ENCODE measurements at regions not wholly inside any gene's neighbourhood (a gene's known extent, or its start where the extent isn't known, plus 50 kb on each side); places are given as distances from the start of the nearest gene placed in this dataset.

DNA sequence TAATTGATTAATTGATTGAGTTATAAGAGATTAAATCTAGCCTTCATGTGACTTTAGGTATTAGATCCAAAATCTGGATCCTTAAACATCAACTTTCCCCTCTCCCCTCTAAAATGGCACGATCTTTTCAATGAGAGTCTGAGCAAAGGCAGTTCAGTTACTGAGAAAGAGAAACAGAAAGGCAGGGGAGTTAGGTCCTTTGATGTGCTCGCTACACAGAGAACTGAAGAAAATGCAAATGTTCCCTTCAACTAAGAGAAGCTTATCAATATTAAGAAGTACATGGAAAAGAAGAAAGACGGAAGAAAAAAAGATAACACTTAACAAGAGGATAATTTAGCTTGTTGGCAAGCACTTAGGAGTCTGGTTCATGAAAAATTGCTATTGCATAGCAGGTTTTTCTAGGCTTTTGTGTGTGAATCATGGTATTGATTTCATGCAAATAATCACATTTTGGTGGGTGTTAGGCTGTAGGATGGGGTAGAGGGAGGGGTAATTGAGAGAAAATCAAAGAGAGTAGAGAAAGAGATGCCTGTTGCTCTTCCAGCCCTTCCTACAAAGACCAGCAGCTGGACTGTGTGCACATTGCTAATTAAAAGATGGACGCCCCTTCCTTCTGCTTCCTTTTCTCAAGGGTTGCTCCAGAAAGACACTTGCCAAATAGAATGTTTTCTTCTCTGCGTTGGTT is 307.6 kb upstream of the PLXNA2 start:
- DNase-seq = no peak

DNA sequence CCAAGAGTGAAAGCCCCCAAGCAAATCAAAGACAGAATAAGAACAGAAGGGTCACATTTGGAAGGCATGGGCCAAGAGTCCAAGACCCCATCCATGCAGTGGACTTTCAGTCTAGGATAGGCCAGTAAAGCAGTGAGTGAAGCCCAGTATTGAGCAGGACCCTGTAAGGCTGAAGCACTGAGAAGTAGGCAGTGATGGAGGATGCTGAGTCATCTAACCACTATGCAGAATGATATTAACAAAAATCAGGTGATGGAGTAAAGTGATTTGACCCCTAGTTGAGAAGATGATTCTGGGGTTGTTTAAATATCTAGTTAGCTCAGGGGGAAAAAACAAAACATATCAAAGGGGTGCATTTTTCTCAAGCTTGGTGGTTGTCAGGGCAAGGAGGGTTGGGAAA is 308.7 kb upstream of the PLXNA2 start:
- DNase-seq = no peak

DNA sequence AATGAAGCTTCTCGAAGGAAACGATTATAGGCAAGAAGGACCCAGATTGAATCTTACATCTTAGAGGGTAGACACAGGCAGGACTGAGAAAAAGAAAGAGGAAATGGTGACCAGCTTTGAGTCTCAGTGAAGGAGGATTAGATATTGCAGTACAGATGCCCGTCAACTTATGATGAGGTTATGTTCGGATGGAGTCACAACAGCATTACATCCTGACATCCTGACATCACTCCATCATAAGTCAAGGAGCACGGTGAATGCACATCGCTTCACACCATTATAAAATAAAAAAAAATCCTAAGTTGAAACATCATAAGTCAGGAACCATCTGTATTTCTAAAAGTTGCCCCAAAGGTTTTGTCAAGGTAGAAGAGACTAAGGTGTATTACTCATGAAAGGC is 312.3 kb upstream of the PLXNA2 start:
- no peak for DNase-seq

DNA sequence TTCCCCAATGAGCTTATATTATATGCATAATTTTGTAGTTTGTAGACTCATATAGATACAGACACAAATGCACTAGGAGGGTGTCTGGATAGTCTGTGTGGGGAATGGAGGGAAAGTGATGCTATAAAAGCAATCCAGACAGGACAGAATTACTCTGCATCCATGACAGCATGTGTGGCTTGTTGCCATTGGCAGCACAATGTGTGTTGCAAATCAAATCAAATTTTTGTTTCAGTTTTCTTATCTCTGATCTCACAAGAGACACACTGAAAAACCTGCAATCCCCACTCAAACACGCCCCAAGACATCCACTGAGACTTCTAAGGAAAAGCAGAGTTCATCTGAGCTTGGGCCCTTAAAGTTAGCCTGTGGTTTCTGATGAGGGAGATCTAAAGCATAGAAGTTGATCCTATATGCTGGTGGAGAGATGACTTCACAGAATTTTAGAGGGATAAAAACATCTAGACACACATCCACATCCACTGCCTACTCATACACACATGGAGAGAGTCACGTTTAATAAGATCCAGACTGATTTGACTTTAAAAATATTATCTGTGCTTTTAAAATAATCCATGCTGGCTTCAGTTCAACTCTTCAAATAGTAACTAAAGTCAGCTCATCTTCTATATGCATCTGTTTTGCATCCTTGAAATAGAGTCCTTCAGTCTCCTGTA is 313.0 kb upstream of the PLXNA2 start:
- no peak for DNase-seq

DNA sequence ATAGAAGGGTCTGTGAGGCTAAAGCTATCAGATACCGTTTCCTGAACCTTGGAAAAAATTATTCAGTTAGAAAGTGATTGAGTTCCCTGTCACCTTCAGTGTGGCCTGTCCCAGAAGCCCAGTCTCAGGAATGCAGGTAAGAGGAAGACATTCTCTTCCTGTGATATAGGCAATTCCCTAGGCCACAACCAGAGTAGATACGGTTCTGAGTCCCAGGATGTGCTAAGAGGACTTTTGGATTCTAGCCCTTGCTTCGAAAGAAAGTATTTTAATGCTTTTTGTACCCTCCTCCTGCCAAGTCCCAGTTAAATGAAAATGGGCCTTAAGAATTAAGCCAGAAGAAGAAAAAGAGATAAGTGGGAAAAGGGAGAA is 313.5 kb upstream of the PLXNA2 start:
- no peak for DNase-seq

DNA sequence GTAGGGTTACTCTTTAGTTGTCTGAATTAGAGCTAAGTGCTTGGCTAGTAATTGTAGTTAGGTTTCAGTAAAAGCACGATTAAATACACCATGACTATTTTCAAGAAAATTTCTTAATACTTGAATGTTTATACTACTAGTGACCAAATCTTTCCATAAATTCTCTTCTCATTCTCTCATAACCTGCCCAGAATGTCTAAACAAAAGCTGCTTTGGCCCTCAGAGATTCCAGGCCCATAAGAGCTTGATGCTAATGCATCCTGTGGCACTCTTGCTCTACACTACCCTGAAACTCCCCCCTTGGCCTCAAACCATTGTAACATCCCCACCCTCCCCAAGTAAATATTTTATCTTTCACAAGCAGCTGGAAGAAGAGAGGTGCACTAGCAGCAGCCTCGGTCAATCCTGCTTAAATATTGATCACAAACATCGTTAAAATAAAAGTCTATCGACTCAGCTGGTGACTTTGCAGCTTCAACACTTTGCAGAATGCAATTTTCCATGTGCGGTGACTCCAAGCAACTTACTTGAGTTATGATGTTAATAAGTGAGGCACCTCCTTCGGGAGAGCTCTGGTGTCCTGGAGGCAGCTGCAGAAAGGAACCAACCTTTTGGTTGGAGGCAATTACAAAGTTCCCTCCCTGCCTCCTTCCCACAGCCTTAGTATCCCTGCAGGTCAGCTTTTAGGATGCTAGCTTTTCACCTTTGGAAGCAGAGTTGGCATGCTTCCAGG is 315.6 kb upstream of the PLXNA2 start:
- no peak for DNase-seq

DNA sequence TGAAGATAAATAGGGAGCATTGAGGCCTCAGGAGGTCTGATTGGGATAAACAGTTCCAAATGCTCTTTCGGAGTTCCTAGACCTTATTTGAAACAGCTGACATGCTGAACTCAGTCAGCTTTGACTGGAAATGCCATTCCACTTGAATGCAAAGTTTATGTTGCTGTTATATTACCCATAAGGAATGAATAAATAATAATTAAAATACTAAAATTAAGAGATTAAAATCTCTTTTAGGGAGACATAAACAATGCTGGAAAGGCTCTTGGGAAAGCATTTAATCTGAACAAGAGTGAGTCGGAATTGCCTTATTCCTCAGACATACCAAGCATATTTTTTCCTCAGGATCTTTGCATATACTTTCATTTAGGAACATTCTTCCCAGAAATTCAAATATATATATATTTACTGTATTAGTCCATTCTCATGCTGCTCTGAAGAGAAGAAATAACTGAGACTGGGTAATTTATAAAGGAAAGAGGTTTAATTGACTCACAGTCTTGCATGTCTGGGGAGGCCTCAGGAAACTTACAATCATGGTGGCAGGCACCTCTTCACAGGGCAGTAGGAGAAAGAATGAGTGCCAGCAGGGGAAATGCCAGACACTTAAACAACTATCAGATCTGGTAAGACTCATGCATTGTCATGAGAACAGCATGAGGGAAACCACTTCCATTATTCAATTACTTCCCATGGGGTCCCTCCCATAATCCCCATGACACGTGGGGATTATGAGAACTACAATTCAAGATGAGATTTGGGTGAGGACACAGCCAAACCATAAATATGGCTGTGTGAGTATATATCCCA is 318.2 kb upstream of the PLXNA2 start:
- DNase-seq = no peak

DNA sequence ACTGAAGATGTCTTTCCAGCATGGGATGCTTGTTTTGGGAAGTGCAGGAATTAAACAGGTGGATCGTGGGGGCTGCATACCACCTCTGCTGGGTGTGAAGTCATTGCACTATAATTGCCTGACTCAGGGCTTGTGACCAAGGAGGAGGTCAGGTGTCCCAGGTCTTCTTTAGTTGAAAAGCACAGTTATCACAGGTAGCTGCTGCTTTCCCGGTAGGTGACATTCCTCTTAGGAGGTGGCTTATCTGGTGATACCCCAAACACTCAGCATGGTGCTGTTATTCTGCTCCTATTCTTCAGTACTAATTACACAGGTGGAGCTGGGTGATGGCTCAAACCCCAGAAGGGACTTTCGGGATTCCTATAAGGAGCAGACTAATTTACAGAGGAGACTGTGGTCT is 320.3 kb upstream of the PLXNA2 start:
- no peak for DNase-seq

DNA sequence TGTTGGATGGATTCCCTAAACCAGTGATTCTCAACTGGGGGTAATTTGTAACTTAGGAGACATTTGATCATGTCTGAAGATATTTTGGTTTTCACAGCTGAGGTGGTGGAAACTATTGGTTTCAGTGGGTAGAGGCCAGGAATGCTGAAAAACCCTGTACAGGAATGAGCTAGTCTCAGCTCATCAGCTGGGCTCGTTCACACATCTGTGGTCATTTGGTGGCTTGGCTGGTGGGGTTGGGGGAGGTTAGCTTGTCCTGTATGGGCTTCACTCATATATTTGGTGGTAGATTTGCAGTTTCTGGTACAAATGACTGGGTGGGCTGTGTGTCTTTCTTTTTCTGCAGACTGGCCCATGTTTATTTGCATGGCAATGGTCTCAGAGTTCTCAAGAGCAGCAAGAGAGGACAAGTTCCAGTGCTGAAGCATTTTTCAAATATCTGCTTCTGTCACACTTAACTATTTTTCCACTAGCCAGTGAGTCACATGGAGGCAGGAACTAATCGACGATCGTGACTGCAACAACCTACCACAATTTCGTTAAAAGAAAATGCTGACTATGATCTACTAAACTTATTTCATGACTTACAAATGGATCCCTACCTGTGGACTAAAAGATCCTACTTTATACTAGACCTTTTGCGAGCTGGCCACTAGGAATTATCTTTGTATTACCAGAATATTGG is 321.7 kb upstream of the PLXNA2 start:
- no peak for DNase-seq

DNA sequence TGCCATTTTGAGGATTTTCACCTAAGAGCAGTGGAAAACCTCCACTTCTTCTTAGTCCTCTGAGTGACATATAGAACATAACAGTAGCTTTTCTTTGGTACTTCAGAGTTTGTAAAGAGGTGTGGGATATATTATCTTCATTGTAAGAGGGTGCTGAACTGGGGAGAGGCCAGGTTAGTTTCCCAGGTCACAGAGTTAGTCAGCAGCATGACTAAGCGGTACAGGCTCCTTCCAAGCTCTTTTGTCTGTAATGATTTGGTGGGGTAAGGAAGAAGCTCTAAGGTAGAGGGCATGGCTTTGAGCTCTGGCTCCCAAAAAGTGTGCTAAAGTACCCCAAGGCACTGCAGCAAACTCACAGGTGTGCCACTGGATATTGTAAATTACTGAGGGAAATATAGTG is 325.0 kb upstream of the PLXNA2 start:
- DNase-seq = no peak

DNA sequence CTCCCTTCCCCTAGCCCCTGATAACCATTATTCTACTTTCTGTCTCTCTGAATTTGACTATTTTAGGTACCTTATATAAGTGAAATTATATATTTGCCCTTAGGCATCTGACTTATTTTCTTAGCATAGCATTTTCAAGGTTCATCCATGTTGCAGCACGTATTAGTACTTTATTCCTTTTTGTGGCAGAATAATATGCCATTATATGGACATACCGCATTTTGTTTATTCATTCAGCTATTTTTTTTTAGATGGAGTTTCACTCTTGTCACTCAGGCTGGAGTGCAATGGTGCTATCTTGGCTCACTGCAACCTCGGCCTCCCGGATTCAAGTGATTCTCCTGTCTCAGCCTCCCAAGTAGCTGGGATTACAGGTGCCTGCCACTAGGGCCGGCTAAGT is 326.2 kb upstream of the PLXNA2 start:
- no peak for DNase-seq

DNA sequence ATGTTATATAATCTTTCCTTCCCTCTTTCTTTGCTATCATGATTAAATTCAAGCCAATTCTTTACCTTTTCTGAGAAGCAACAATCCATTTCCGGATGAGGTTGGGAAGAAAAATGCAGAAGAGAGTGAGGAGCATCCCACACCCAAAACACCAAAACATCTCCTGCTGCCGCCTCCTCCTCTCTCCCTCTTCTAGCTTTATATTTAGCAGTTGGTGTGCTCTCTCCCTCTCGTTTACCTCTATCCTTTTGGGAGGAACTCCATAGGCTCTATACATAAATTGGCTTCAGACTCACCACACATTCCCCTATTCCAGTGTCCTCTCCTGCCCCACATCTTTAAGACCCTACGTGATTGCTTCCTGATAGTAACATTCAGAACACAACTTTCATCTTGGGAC is 332.2 kb upstream of the PLXNA2 start:
- no peak for DNase-seq

DNA sequence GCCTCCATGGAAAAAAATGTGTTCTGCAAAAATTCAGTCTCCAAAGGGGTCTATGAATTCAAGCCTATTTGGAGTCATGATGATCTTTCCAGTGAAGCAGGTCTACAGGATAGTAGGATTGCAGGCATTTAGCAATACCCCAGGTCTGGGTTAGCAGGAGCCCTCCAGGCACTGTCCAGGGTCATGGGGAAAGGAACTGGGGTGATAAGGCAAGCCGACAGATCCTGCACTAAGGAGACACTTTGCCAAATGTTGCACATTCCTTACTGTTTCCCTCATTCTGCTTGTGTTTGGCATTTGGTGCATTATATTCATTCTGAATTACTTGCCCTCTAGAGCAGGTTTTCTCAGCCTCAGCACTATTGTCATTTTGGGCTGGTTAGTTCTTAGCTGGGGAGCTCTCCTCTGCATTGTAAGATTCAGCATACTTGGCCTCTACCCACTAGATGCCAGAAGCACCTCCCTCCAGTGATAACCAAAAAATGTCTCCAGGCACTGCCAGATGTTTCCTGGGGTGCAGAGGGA is 333.3 kb upstream of the PLXNA2 start:
- no peak for DNase-seq

DNA sequence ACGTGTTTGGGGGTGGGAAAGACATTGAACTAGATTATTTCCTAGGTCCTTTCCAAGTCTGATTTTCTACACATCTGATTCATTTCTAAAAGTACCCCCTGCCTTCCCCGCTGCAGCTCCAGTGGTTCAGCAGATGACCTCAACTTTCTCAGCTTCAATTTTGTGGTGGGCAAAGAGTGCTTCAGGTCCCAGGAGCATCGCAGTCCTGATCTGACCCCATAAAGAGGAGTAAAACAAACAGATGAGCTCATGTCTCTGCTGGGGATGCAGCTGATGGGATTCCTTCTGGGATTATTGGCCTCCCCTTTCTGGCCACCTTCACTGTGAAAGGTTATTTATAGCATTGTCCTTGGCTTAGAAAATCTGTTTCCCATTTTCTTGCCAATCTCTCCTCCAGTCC is 337.0 kb upstream of the PLXNA2 start:
- DNase-seq = no peak

DNA sequence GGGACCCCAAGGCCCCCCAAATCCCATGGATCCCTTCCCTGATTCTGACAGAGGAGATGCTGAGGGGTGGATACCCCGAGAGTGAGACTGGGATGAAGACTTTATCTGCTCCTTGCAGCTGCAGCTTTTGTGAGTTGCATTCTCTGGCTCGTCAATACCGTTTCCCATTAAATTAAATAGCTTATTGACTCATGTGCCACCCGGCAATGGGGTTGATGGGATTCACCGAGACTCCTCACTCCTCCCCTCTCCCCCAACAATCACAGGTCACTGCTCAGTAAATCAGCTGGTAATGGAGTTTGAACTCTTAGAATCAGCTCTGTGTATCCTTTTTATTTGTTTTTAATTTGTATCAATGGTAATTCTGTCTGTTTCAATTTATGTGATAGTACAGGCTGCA is 337.5 kb upstream of the PLXNA2 start:
- DNase-seq = no peak

DNA sequence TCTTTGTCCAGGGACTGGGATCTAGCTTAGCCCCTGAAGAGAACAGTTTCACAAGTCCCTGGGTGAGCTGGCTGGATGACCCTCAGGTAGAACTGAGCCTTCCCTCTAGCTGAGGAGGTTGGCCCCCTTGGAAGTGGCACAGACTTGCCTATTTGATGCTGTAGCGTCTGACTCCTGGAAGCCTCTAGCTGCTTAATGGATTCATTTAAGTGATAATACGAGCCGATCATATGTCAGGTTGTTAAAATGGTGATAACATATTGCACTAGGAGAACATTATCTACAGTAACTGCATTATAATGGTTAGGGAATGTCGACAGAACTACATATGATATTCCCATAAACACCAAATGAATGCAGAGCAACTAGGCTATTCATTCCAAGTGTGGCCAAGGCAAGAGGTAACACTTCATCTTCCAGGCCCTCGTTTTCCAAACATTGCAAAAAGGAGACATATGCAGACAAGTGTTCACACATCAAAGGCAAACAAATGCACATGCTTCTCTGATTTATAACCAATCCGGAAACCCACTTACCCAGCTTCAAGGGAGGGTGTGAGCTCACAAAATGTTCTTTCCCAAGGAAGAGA is 340.1 kb upstream of the PLXNA2 start:
- DNase-seq = no peak

DNA sequence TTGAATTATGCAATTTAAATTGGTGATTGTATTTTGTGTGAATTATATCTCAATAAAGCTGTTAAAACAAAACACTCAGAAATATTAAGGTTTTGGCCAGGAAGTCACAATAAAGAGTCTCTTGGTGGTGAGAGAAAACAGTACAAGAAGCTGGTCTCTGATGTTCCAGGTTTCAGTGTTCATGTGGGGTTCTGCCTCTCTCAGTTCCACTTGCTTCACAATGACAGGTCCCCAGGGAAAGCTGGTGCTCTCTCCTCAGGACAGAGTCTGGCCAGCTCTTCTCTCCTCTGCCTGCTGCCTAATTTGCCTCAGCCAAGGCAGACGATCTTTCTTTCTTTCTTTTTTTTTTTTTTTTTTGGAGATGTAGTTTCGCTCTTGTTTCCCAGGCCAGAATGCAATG is 342.9 kb upstream of the PLXNA2 start:
- DNase-seq = no peak

DNA sequence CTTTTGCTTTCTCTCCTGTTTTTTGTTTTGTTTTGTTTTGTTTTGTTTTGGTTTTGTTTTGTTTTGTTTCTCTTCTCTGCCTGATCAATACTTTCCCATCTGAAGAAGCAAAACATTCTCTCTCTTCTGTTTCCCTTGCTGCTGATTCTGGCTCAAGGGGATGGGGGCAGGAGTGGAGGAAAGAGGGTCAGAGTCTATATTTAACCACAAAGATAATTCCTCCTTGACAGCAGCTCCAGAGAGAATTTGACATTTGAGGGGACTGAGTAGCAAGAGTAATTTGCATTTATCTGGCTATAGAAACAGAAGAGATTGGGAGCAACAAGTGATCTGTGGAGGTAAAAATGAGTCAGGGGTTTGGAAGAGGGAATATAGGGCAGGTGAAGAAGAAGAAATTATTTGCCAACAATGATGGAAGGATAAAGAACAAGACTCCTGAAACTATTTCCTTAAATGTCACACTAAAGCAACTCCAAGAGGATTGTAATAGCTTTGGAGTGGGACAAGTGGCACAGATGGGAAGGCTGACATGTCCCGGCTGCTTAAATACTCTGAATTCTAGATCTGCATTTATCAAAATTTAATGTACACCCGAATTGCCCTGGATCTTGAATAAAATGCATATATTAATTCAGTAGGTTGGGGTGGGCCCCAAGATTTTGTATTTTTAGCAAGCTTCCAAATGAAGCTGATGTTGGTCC is 349.3 kb upstream of the PLXNA2 start:
- no peak for DNase-seq

DNA sequence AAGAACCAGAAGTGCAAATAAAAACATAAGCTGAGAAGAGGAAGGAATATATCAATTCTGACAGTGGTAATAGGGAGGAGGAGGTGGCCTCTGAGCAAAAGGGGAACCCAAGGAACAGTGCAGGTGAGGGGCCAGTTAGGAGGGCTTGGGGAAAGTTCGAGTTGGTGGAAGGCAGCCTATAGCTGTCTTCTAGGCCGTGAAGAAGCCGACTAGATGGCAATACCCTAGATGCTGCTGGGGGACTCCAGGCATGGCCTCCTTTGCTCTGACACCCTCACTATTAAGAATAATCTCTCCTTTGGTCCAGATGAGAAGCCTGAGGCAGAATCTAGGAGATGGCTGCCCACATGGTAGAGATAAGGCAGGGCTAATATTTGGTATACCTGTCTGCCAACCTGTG is 351.1 kb upstream of the PLXNA2 start:
- DNase-seq = no peak

DNA sequence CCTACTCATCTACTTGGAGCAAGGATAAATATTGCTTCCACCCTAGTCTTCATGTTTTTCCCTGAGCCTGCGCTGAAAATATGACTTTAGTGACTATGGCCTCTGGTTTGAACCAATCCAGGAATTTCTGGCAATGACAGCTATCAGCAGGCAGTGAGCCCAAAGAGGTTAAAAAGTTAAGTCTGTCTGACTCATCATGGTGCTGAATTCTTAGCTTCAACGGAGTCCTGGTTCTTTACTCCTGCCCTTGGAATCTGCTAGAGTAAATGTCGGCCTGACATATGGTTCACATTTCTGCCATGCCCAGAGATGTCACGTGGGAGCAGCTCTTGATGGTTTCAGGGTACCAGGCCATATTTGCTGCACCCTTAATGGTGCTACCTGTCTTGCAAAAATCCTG is 351.6 kb upstream of the PLXNA2 start:
- no peak for DNase-seq

DNA sequence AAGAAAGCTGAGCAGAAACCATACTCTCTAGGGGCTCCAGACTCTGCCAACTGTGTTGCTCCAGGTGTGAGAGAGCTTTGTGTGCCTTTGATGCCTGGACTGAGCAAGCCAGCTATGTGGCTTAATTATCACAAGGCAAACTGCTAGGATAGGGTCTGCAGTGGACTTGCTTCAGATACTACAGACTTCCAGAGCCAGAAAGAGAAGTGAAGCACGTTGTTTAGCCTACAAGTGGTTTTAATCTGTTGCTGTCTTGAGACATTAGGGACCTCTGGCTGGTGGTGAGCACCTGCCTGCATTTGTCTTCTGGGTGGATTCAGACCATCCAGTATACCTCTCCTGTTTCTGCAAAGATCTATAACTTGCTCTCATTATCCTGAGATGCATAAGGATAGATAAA is 353.4 kb upstream of the PLXNA2 start:
- DNase-seq = no peak

DNA sequence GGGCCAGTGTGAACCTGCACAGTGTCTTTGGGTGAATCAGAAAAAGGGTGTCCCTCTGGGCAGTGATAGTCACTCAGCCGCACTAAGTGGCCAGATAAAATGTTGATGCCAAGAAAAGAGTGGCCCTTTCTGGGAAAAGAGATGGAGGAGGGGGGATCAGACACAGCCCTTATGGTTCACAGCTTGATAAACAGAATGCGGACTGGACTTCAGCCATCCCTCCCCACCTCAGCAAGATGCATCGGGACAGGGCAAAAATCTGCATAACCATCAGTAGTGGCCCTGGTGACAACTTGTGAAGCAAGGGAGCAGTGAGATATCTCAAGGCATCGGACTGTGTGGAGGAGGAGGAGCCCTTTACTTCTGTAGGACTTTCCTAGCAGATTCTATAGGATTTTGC is 353.8 kb upstream of the PLXNA2 start:
- DNase-seq = no peak

All from activated CD4-positive, alpha-beta T cell treated with anti-CD3 and anti-CD28 coated beads, Interleukin-2, amount 50 U/mL, for 48 hours (primary cell).